Naive thymus-derived CD8-positive, alpha-beta T cell (primary cell): ENCODE measurements at regions not wholly inside any gene's neighbourhood (a gene's known extent, or its start where the extent isn't known, plus 50 kb on each side); places are given as distances from the start of the nearest gene placed in this dataset.
"Not testable (repeated sequence)": the region's sequence is repeated elsewhere in the genome, so short reads cannot be mapped to it uniquely, and the experiment has no call there.

ENCODE experiments used
- ATAC-seq, 2 donors: fragments of 150-1000 bp; cut with Tn5 transposase in 1 of 2; sonication (Bioruptor Pico), chemical (Tn5 transposase) in 1 of 2; 1 replicate in 1 of 2; 2 replicates in 1 of 2; pipeline ENCODE4 v1.10.0; 2021; ENCODE audit warnings: mild to moderate bottlenecking in 2 of 2, moderate library complexity in 2 of 2
- POLR2A ChIA-PET: fragments of 350-600 bp; sonication (Branson Sonifier 250); formaldehyde crosslinking; loops from one replicate; lab custom pipeline; 2021; ENCODE audit warnings: antibody characterized with exemption; lab: Charles Lee
- DNase-seq, 10 donors: peaks; one replicate each; pipeline versions ENCODE4 v3.0.0 to v3.0.0-alpha.2; 2020 to 2022
- H3K27ac Mint-ChIP-seq, 10 donors: one replicate each; pipeline ENCODE4 v1.8.0; 2020 to 2022; ENCODE audit warnings: mild to moderate bottlenecking in 10 of 10, mixed read lengths in 10 of 10, moderate library complexity in 4 of 10, inconsistent platforms in 1 of 10
- H3K27me3 Mint-ChIP-seq, 5 donors: one replicate each; pipeline ENCODE4 v1.8.0; 2021 to 2022; ENCODE audit warnings: mixed read lengths in 5 of 5
- H3K36me3 Mint-ChIP-seq, 3 donors: one replicate each; pipeline ENCODE4 v1.8.0; 2020 to 2022; ENCODE audit warnings: mixed read lengths in 3 of 3, mild to moderate bottlenecking in 2 of 3, inconsistent platforms in 1 of 3
- H3K4me1 Mint-ChIP-seq, 4 donors: one replicate each; pipeline ENCODE4 v1.8.0; 2021 to 2022; ENCODE audit warnings: mixed read lengths in 4 of 4
- H3K4me3 Mint-ChIP-seq, 10 donors: one replicate each; pipeline ENCODE4 v1.8.0; 2020 to 2022; ENCODE audit warnings: mild to moderate bottlenecking in 10 of 10, mixed read lengths in 10 of 10, moderate library complexity in 6 of 10, inconsistent platforms in 1 of 10
- H3K9me3 Mint-ChIP-seq, 9 donors: one replicate each; pipeline ENCODE4 v1.8.0; 2020 to 2022; ENCODE audit warnings: mixed read lengths in 9 of 9, mild to moderate bottlenecking in 3 of 9, inconsistent platforms in 1 of 9, moderate library complexity in 1 of 9

GRCh38 chr7:37550872-37551271 is 102.2 kb upstream of the ELMO1 start:
- H3K36me3 Mint-ChIP-seq: no peaks in the 10 kb centered on the region
- no peak for ATAC-seq

DNA sequence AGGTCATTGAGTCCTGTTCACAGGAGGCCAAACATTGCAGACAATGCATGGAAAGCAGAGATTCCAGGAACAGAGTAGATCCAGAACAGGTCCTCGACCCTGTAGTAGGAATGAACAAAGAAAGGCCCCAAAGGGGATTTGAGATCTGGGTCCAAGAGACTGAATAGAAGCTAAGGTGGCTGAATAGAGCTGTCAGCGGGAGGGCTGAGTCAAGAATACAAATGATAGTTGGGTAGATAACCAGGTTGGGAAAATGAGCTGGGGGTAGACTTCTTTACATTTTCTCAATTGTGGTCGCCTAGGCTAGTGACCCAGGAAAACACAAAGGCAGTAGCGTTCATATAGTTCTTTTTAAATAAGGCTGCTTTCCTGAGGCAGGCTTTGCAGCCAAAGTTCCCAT is 103.4 kb upstream of the ELMO1 start:
- H3K27me3 Mint-ChIP-seq: peaks cover 2 to 20% (median 7%) of the 10 kb centered on the region in 5 donors
- no peak overlapping the region for H3K27ac Mint-ChIP-seq
- no peaks in the 10 kb centered on the region for H3K9me3 Mint-ChIP-seq
- H3K4me3 Mint-ChIP-seq: no peak overlapping the region
- H3K4me1 Mint-ChIP-seq: no peaks in the 10 kb centered on the region
- no peaks in the 10 kb centered on the region for H3K36me3 Mint-ChIP-seq
- no peak for ATAC-seq
- no peak for DNase-seq
- POLR2A ChIA-PET: no interaction called here

More at GRCh38 chr7:37550872-37551271, 102.2 kb upstream of the ELMO1 start:
- H3K27me3 Mint-ChIP-seq: peaks cover 0 to 20% (median 7%) of the 10 kb centered on the region in 5 donors
- POLR2A ChIA-PET: no interaction called here
- no peak overlapping the region for H3K4me3 Mint-ChIP-seq
- H3K27ac Mint-ChIP-seq: no peak overlapping the region
- no peaks in the 10 kb centered on the region for H3K9me3 Mint-ChIP-seq
- H3K4me1 Mint-ChIP-seq: no peaks in the 10 kb centered on the region
- DNase-seq: no peak

DNA sequence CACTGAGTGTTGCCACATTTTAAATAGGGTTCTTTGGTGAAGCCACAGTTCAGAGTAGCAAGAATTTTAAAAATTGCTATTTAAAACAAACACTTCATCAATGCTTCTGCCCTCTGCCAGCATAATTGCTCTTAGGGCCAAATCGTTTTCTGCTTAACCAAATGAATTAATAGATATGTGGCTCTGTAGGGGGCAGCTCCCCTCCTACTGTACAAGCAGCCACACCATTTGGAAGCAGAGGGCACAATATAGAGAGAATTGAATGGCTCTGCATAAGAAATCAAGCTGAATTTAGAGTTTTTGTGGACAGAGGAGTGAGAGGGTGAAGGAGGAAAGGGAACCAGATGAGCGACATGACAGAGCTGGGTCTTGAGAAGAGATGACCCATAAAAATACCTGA is 103.8 kb upstream of the ELMO1 start:
- ATAC-seq, H3K4me3 Mint-ChIP-seq, H3K9me3 Mint-ChIP-seq, H3K36me3 Mint-ChIP-seq, H3K4me1 Mint-ChIP-seq, H3K27ac Mint-ChIP-seq, DNase-seq, POLR2A ChIA-PET: not testable (repeated sequence)
- peaks cover 3 to 20% (median 7%) of the 10 kb centered on the region in 5 donors for H3K27me3 Mint-ChIP-seq

DNA sequence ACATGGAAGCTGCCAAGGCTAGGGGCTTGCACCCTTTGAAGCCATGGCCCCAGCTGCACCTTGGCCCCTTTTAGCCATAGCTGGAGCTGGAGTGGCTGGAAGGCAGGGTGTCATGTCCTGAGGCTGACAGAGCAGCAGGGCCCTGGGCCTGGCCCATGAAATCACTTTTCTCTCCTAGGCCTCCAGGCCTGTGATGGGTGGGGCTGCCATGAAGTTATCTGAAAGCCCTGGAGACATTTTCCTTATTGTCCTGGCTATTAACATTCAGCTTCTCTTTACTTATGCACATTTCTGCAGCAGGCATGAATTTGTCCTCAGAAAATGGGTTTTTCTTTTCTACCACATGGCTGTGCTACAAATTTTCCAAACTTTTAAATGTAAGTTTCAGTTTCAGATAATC is 106.9 kb upstream of the ELMO1 start:
- Mint-ChIP-seq H3K27me3 (peaks cover 3 to 20% (median 7%) of the 10 kb centered on the region in 5 donors), H3K9me3 (no peaks in the 10 kb centered on the region), H3K36me3 (no peaks in the 10 kb centered on the region), H3K4me1 (no peaks in the 10 kb centered on the region), H3K27ac (no peak overlapping the region), H3K4me3 (no peak overlapping the region)
- POLR2A ChIA-PET: no interaction called here
- ATAC-seq (no peak), DNase-seq (no peak)

DNA sequence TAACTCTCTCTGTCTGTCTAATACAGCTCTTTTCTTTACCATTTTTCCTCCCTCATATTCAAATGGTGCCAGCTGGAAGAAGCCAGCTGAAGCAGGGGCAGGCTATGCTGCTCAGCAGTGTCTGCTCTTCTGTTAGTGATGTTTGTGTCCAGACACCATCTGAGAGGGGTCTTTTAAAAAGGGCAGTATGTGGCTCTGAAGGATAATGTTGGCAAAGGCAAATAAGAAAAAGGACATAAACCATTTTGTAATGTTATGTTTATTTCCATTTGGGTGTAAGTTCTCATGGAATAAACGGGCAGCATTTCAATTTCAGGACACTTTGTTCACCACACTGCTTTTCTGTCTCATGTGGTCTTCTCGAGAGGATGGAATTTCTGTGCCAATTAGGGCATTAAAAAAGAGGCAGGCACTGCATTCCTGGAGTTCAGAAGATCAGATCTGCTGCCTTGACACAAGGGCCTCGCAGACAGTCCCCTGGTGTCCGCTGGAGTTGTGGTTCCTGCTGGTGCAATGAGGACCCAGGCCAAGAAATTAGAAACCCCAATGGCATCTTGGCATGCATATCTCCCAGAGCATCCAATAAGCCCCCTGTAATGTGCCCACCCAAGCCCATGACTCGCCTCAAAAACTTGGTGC is 109.0 kb upstream of the ELMO1 start:
- Mint-ChIP-seq H3K4me1 (no peaks in the 10 kb centered on the region), H3K9me3 (no peaks in the 10 kb centered on the region), H3K27me3 (peaks cover 3 to 11% (median 4%) of the 10 kb centered on the region in 5 donors), H3K36me3 (no peaks in the 10 kb centered on the region), H3K4me3 (no peak overlapping the region), H3K27ac (peak overlapping the region in 1 of 10 donors; percentile 41)
- no peak for DNase-seq
- ATAC-seq: no peak
- POLR2A ChIA-PET: no interaction called here

DNA sequence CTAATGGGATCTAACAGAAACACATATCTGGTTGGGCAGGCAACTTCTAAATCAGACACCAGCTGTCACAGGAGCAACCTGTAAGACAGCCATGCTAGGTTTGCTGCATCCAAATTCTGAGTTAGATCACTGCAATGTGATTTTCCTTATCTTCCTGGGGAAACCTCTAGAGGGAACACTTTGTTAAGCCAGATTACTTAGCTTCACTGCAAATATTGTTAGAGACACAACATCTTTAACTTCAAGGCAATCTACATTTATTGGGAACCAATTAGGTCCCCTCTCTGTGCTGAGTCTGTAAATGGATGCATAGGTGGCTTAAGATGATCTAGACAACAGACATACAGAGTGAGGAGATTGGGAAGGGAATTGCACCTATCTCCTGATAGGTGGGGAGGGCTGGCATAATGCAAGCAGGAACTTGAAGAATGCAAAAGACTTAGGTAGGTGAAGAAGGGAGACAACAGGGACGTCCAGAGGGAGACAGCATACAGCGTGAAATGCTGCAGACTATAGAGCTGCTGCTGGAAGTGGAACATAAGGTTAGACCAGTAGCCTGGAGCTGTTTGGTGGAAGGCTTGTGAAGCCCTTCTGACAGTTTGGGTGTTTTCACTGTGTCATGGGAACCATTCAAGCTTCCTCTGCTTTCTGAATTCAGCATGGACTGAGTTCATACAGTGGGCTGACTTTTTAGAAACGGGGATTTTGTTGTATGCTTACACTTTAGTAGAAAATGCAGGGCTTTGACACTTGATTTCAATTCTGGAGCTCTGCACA is 109.8 kb upstream of the ELMO1 start:
- no peaks in the 10 kb centered on the region for H3K9me3 Mint-ChIP-seq
- ATAC-seq (no peak), DNase-seq (no peak)
- POLR2A ChIA-PET: no interaction called here
- H3K27ac Mint-ChIP-seq: no peak overlapping the region
- H3K27me3 Mint-ChIP-seq: peaks cover 0 to 12% (median 2%) of the 10 kb centered on the region in 5 donors
- H3K4me1 Mint-ChIP-seq: no peaks in the 10 kb centered on the region
- no peaks in the 10 kb centered on the region for H3K36me3 Mint-ChIP-seq
- H3K4me3 Mint-ChIP-seq: no peak overlapping the region

GRCh38 chr7:37570145-37570544 is 113.4 kb upstream of the GPR141 start:
- no peak overlapping the region for H3K27ac Mint-ChIP-seq
- H3K27me3 Mint-ChIP-seq: peaks cover 13 to 54% (median 30%) of the 10 kb centered on the region in 5 donors
- H3K36me3 Mint-ChIP-seq: no peaks in the 10 kb centered on the region
- H3K4me3 Mint-ChIP-seq: no peak overlapping the region
- DNase-seq: no peak
- ATAC-seq: no peak
- no peaks in the 10 kb centered on the region for H3K4me1 Mint-ChIP-seq
- POLR2A ChIA-PET: no interaction called here
- H3K9me3 Mint-ChIP-seq: peaks cover 0 to 12% (median 0%) of the 10 kb centered on the region in 9 donors

DNA sequence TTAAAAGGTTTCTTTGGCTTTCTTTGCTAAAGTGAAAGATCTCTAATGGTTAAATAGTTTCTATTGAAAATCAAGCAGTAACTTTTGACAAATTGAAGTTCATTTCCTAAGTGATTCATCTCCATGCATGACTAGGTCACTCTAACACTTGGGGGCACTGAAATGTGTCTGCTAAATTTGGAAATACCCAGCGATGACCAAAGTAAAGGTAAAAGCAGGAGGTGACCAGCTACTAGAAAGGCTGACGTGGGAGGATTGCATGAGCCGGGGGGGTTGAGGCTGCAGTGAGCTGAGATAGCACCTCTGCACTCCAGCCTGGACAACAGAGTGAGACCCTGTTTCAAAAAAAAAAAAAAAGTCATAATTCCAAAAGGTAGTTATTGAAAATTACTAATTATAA is 111.8 kb upstream of the GPR141 start:
- DNase-seq: no peak
- Mint-ChIP-seq H3K36me3 (no peaks in the 10 kb centered on the region), H3K27me3 (peaks cover 12 to 44% (median 27%) of the 10 kb centered on the region in 5 donors), H3K4me3 (no peak overlapping the region), H3K4me1 (no peaks in the 10 kb centered on the region), H3K9me3 (peaks cover 0 to 4% (median 0%) of the 10 kb centered on the region in 9 donors), H3K27ac (no peak overlapping the region)
- POLR2A ChIA-PET: no interaction called here
- ATAC-seq: no peak

DNA sequence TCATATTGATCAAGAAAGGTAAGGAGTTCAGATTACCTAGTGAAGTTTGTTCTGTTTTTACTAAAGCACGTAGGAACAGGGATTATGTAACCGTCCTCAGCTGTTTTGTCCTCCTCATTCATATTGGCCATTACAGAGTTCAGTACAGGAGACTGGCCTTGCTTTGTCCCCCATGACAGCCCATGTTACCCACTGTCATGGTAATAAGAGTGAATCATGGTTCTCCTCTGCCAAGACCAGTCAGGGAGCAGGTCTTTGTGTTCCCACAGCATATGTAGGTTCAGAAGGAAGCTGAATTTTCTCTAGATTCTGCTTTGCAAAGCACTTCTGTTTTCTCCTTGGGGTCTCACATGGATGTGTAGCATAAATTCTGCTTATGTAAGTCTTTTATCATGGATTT is 106.2 kb upstream of the GPR141 start:
- no peak overlapping the region for H3K4me3 Mint-ChIP-seq
- no peaks in the 10 kb centered on the region for H3K36me3 Mint-ChIP-seq
- ATAC-seq (no peak), DNase-seq (no peak)
- no peak overlapping the region for H3K27ac Mint-ChIP-seq
- H3K27me3 Mint-ChIP-seq: peaks cover 0 to 16% (median 7%) of the 10 kb centered on the region in 5 donors
- H3K4me1 Mint-ChIP-seq: no peaks in the 10 kb centered on the region
- no peaks in the 10 kb centered on the region for H3K9me3 Mint-ChIP-seq
- POLR2A ChIA-PET: no interaction called here

DNA sequence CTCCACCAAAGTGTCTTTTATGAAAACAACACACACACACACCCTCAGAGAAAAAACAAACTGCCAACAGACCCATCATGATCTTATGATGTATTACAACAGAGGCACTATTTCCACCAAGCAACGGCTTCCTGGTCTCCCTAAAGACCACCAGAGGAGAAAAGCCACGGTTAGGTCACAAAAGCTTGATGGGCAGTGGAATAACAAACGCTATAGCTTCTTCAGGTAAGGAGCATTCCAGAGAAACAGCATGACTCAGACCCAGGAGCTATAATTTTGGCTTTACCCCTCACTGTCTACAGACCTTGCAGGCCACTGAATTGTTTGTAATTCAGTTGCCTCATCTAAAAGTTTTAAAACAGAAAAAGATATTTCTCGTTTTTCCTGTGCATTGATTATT is 105.7 kb upstream of the GPR141 start:
- no peaks in the 10 kb centered on the region for H3K9me3 Mint-ChIP-seq
- no peak for ATAC-seq
- POLR2A ChIA-PET: no interaction called here
- H3K4me1 Mint-ChIP-seq: no peaks in the 10 kb centered on the region
- no peak overlapping the region for H3K27ac Mint-ChIP-seq
- H3K27me3 Mint-ChIP-seq: peaks cover 0 to 13% (median 6%) of the 10 kb centered on the region in 5 donors
- H3K4me3 Mint-ChIP-seq: no peak overlapping the region
- H3K36me3 Mint-ChIP-seq: no peaks in the 10 kb centered on the region
- DNase-seq: no peak

DNA sequence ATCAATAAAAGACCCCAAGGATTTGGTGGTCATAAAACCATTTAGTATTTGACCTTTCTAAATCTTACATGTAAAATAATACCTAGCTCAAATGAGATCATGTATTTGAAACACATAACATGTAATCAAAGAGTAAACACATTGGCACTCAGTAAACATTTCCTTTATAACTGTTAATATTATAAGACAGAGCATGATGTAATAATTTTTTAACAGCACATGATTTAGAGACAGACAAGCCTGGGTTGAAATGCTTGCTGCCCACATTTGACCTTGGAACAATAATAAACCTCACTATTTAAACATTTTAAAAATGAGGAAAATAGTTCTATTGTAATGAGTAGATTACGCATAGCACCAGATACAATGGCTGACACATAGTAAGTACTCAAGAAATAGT is 105.2 kb upstream of the GPR141 start:
- H3K36me3 Mint-ChIP-seq: no peaks in the 10 kb centered on the region
- POLR2A ChIA-PET: no interaction called here
- H3K9me3 Mint-ChIP-seq: no peaks in the 10 kb centered on the region
- peaks cover 0 to 12% (median 6%) of the 10 kb centered on the region in 5 donors for H3K27me3 Mint-ChIP-seq
- H3K4me1 Mint-ChIP-seq: no peaks in the 10 kb centered on the region
- H3K4me3 Mint-ChIP-seq: no peak overlapping the region
- ATAC-seq: no peak
- no peak overlapping the region for H3K27ac Mint-ChIP-seq
- DNase-seq: no peak

- Mint-ChIP-seq H3K4me1 (no peaks in the 10 kb centered on the region), H3K27ac (no peak overlapping the region), H3K27me3 (peaks cover 0 to 20% (median 2%) of the 10 kb centered on the region in 5 donors), H3K4me3 (no peak overlapping the region), H3K36me3 (no peaks in the 10 kb centered on the region), H3K9me3 (no peaks in the 10 kb centered on the region)
- POLR2A ChIA-PET: no interaction called here
- DNase-seq (no peak), ATAC-seq (no peak)
Measured at GRCh38 chr7:37580376-37580775, 103.2 kb upstream of the GPR141 start.

DNA sequence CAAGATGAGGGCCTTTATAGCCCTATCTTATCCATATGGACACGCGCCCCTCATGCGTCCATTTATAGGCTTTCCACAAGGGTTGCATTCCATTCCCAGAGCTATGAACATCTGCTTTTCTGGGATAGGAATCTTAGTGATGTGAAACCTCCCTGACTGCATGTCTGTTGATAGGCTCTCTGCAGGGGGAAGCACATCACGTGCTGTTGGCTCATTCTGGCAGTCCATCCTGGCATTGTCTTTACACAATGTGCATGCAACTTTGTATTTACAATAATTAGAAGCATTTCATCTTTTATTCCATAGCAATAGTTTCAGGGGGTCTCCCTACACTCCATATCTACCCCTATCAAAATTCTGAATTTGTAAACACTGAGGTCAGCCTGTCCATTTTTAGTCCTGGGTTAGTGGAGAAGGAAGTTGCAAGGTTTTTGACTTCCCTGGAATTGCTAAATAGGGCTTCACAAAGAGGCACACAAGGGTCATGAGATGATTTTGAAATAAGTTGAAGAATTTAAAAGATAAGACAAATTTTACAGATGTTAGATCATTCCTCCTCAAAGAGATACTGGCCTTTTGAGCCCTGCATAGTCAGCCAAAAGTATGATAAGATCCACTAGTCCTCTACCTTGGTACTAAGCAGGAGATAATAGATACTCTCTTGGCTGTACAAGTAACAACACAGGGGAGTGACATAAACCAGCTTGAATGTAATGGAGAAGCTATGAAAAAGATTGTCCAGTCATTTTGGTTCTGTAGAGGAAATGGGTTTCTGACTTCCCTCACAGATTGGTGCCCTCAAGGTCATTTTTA is 98.7 kb upstream of the GPR141 start:
- H3K4me1 Mint-ChIP-seq: not testable (repeated sequence)

More for the DNA sequence above, 98.7 kb upstream of the GPR141 start:
- POLR2A ChIA-PET, DNase-seq, H3K27ac Mint-ChIP-seq, ATAC-seq, H3K36me3 Mint-ChIP-seq, H3K4me3 Mint-ChIP-seq: not testable (repeated sequence)
- Mint-ChIP-seq H3K27me3 (peaks cover 15 to 38% (median 18%) of the 10 kb centered on the region in 5 donors), H3K9me3 (peaks cover 0 to 13% (median 3%) of the 10 kb centered on the region in 9 donors)
